Activated naive CD4-positive, alpha-beta T cell treated with anti-CD3 and anti-CD28 coated beads for 36 hours (primary cell): ENCODE measurements at regions not wholly inside any gene's neighbourhood (a gene's known extent, or its start where the extent isn't known, plus 50 kb on each side); places are given as distances from the start of the nearest gene placed in this dataset.

Experiments
- CTCF ChIA-PET: fragments of 350-600 bp; sonication (Branson Sonifier 250); formaldehyde crosslinking; loops from one replicate; lab custom pipeline; 2021; ENCODE audit warnings: antibody characterized with exemption; lab: Charles Lee
- DNase-seq: peaks from one replicate; pipeline ENCODE4 v3.0.0-alpha.2; 2020
- H3K27ac Mint-ChIP-seq: one replicate; pipeline ENCODE4 v1.8.0; 2021; ENCODE audit warnings: mild to moderate bottlenecking, mixed read lengths
- H3K27me3 Mint-ChIP-seq: one replicate; pipeline ENCODE4 v1.8.0; 2021; ENCODE audit warnings: low read depth, mixed read lengths
- H3K36me3 Mint-ChIP-seq: one replicate; pipeline ENCODE4 v1.8.0; 2021; ENCODE audit warnings: low read depth, mixed read lengths
- H3K4me1 Mint-ChIP-seq: one replicate; pipeline ENCODE4 v1.8.0; 2021; ENCODE audit warnings: low read depth, mixed read lengths
- H3K4me3 Mint-ChIP-seq: one replicate; pipeline ENCODE4 v1.8.0; 2021; ENCODE audit warnings: mild to moderate bottlenecking, moderate library complexity, mixed read lengths
- H3K9me3 Mint-ChIP-seq: one replicate; pipeline ENCODE4 v1.8.0; 2021; ENCODE audit warnings: mixed read lengths
- intact Hi-C: fragments of 100-400 bp; cut with micrococcal nuclease; formaldehyde crosslinking; loops from one replicate; pipeline ENCODE4 v1.15.1; 2023

DNA sequence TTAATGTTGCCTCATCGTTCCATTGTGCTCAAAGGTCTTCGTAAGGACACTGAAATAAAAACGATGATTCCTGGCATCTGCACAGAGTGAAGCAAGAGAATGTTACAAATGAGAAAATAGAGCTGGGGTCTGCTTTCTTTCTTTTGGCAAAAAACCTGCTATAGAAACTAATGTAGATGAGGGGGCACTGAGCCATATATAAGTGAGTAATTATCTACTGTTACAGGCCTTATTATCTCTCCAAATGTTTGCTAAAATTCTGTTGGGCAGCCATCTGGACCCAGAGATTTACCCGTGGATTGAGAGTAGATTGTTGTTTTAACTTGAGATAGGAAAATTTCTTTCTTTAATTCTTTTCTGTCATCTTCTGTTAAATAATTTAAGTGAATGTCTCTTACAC is 472.5 kb upstream of the PIK3C3 start:
- H3K27me3 Mint-ChIP-seq: no peaks in the 10 kb centered on the region
- no peaks in the 10 kb centered on the region for H3K36me3 Mint-ChIP-seq
- DNase-seq: no peak
- H3K4me3 Mint-ChIP-seq: no peak overlapping the region
- no peaks in the 10 kb centered on the region for H3K4me1 Mint-ChIP-seq
- H3K9me3 Mint-ChIP-seq: peaks cover 18% of the 10 kb centered on the region
- intact Hi-C loops: no loop called here
- no peak overlapping the region for H3K27ac Mint-ChIP-seq
- CTCF ChIA-PET: interaction anchor here (0.7 to 1.8 kb wide), 2 partner anchors 12 to 126 kb away, joined by 3 read pairs; no protein-coding TSS in a partner anchor

DNA sequence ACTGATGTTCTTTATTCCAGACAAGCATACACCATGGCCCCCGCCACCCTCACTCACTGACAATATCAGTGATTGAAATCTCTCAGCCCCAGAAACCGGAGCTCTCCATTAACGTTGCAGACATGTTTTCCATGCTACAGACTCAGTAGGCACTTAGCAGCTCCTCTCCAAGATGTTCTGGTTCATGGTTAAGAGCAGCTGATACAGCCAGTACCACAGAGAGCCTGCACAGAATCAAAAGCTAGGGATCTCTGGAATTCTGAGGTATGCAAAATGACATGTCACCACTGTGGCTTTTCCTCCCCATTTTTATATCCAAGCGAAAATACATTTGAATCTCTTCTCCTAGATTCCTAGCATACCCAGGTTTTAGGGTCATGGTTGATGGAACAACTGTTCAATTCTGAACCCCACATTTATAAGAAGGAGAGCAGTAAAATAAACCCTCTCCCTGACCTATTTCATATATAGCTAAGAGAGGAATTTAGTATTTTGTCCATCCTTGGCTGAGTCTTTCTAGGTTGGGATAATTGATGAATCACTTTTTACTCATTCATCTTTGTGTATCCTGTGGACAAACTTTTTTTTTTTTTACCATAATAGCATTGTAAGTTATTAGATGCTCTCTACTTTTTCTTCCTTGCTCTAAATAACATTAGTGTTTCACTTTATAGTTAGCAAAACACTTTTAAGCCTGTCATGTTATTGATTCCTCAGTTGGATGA is 488.4 kb upstream of the PIK3C3 start:
- Mint-ChIP-seq H3K27me3 (no peaks in the 10 kb centered on the region), H3K4me1 (no peaks in the 10 kb centered on the region), H3K36me3 (no peaks in the 10 kb centered on the region), H3K27ac (no peak overlapping the region), H3K9me3 (peaks cover 8% of the 10 kb centered on the region), H3K4me3 (no peak overlapping the region)
- intact Hi-C loops: no loop called here
- CTCF ChIA-PET: interaction anchor here (0.6 kb wide), 1 partner anchor 70 kb away, joined by 5 read pairs; no protein-coding TSS in a partner anchor
- no peak for DNase-seq

DNA sequence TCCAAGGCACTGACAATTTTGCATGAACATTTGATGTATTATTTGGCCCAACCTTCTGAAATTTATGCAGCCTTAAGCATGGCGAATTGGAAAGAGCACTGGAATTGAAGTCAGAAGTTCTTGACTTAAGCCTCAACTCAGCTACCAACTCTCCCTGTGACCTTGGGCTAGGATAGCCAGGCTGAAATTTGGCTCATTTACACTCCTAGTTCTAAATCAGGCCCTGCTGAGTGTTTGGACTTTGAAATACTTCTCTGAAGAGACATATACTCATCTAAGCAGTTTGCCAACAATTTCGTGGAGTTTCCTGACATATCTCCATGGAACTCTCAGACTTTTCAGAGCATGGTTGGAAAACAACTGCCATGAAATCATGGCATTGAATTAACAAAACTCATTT is 489.6 kb upstream of the PIK3C3 start:
- Mint-ChIP-seq H3K27ac (no peak overlapping the region), H3K27me3 (no peaks in the 10 kb centered on the region)
- intact Hi-C loops: no loop called here

GRCh38 chr18:41464278-41464677 is 490.8 kb upstream of the PIK3C3 start:
- no peak for DNase-seq
- H3K36me3 Mint-ChIP-seq: no peaks in the 10 kb centered on the region
- intact Hi-C loops: no loop called here
- no peak overlapping the region for H3K4me3 Mint-ChIP-seq
- no peaks in the 10 kb centered on the region for H3K27me3 Mint-ChIP-seq
- H3K9me3 Mint-ChIP-seq: peaks cover 7% of the 10 kb centered on the region
- H3K27ac Mint-ChIP-seq: no peak overlapping the region
- H3K4me1 Mint-ChIP-seq: no peaks in the 10 kb centered on the region
- CTCF ChIA-PET: no interaction called here

More for the DNA sequence above, 489.6 kb upstream of the PIK3C3 start:
- DNase-seq: no peak
- CTCF ChIA-PET: no interaction called here
- Mint-ChIP-seq H3K36me3 (no peaks in the 10 kb centered on the region), H3K4me3 (no peak overlapping the region), H3K4me1 (no peaks in the 10 kb centered on the region), H3K9me3 (peaks cover 8% of the 10 kb centered on the region)

GRCh38 chr18:41462946-41463345 is 492.1 kb upstream of the PIK3C3 start:
- H3K27ac Mint-ChIP-seq: no peak overlapping the region
- CTCF ChIA-PET: no interaction called here
- H3K4me1 Mint-ChIP-seq: no peaks in the 10 kb centered on the region
- H3K36me3 Mint-ChIP-seq: no peaks in the 10 kb centered on the region
- no peak for DNase-seq
- intact Hi-C loops: no loop called here
- no peak overlapping the region for H3K4me3 Mint-ChIP-seq
- H3K27me3 Mint-ChIP-seq: no peaks in the 10 kb centered on the region
- peaks cover 2% of the 10 kb centered on the region for H3K9me3 Mint-ChIP-seq

DNA sequence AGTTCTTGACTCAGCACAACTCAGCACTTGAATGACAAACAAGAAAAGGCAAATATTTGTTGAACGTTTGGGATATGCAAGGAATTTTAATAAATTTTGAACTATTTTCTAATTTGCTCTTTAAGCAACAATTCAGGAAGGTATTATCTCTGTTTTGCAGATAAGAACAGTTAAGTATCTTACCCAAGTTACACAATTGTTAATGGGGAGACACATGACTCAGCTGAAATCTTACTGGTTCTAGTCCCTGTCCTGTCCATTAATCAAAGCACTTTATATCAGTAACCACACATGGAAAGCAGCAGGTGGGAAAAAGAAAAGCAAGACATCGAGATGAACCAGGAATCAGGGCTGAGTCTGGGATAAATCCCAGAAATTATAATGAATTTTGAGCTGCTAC is 493.9 kb upstream of the PIK3C3 start:
- H3K4me3 Mint-ChIP-seq: no peak overlapping the region
- CTCF ChIA-PET: no interaction called here
- DNase-seq: no peak
- H3K36me3 Mint-ChIP-seq: no peaks in the 10 kb centered on the region
- no peak overlapping the region for H3K27ac Mint-ChIP-seq
- H3K4me1 Mint-ChIP-seq: no peaks in the 10 kb centered on the region
- H3K9me3 Mint-ChIP-seq: peaks cover 2% of the 10 kb centered on the region
- intact Hi-C loops: no loop called here
- no peaks in the 10 kb centered on the region for H3K27me3 Mint-ChIP-seq

- CTCF ChIA-PET: no interaction called here
- intact Hi-C loops: no loop called here
- no peaks in the 10 kb centered on the region for H3K4me1 Mint-ChIP-seq
- DNase-seq: no peak
- H3K36me3 Mint-ChIP-seq: no peaks in the 10 kb centered on the region
- H3K27ac Mint-ChIP-seq: no peak overlapping the region
- no peaks in the 10 kb centered on the region for H3K27me3 Mint-ChIP-seq
- no peaks in the 10 kb centered on the region for H3K9me3 Mint-ChIP-seq
- H3K4me3 Mint-ChIP-seq: no peak overlapping the region
Observed at GRCh38 chr18:41459656-41460055, 495.4 kb upstream of the PIK3C3 start.

DNA sequence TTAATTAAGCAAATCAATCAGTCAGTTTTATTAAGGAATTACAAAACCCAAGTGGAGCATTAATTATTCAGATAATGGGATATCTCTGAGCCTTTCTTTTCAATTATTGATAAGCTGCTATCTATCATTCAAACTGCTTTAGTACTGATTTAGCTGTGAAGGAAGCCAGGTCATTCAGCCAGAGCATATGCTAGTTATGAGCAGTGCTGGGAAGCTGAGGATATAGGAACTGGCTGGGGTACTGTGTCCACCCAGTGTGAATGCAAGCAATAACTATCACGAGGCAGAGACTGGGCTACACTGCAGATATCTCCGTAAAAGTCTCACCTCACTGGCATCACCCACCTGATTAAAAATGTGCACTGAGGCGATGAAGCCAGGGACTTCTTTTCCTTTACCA is 496.7 kb upstream of the PIK3C3 start:
- H3K36me3 Mint-ChIP-seq: no peaks in the 10 kb centered on the region
- H3K9me3 Mint-ChIP-seq: no peaks in the 10 kb centered on the region
- no peaks in the 10 kb centered on the region for H3K4me1 Mint-ChIP-seq
- H3K27me3 Mint-ChIP-seq: no peaks in the 10 kb centered on the region
- DNase-seq: no peak
- CTCF ChIA-PET: no interaction called here
- H3K4me3 Mint-ChIP-seq: no peak overlapping the region
- no peak overlapping the region for H3K27ac Mint-ChIP-seq
- intact Hi-C loops: no loop called here

- Mint-ChIP-seq H3K36me3 (no peaks in the 10 kb centered on the region), H3K27ac (no peak overlapping the region), H3K4me3 (no peak overlapping the region), H3K9me3 (no peaks in the 10 kb centered on the region), H3K27me3 (no peaks in the 10 kb centered on the region), H3K4me1 (no peaks in the 10 kb centered on the region)
- intact Hi-C loops: no loop called here
- no peak for DNase-seq
- CTCF ChIA-PET: interaction anchor here (0.7 kb wide), 1 partner anchor 274 kb away, joined by 4 read pairs; no protein-coding TSS in a partner anchor
Observed at GRCh38 chr18:41457765-41458326, 497.2 kb upstream of the PIK3C3 start.

GRCh38 chr18:41456831-41457230 is 498.2 kb upstream of the PIK3C3 start:
- intact Hi-C loops: no loop called here
- H3K4me1 Mint-ChIP-seq: no peaks in the 10 kb centered on the region
- no peaks in the 10 kb centered on the region for H3K9me3 Mint-ChIP-seq
- no peak for DNase-seq
- H3K4me3 Mint-ChIP-seq: no peak overlapping the region
- H3K27me3 Mint-ChIP-seq: no peaks in the 10 kb centered on the region
- CTCF ChIA-PET: no interaction called here
- H3K36me3 Mint-ChIP-seq: no peaks in the 10 kb centered on the region
- no peak overlapping the region for H3K27ac Mint-ChIP-seq

DNA sequence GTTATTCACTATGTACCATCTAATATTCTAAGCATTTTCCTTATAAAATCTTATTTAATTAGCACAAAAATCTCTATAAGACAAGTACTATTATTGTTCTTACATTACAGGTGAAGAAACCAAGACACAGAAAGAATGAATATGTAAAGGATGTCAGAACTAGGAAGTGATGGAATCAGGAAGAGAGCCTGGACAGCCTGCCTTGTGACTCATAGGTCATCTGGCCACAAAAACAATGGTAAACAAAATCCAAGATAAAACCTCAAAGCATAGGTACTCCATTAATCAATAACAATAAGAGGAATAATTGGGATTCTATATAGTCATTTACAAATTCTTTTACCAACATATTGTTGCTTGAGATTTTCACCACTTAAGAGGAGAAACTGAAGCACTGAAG is 505.4 kb upstream of the PIK3C3 start:
- Mint-ChIP-seq H3K36me3 (no peaks in the 10 kb centered on the region), H3K9me3 (peaks cover 10% of the 10 kb centered on the region), H3K4me3 (no peak overlapping the region), H3K27me3 (no peaks in the 10 kb centered on the region), H3K4me1 (no peaks in the 10 kb centered on the region), H3K27ac (no peak overlapping the region)
- CTCF ChIA-PET: no interaction called here
- intact Hi-C loops: no loop called here
- no peak for DNase-seq

DNA sequence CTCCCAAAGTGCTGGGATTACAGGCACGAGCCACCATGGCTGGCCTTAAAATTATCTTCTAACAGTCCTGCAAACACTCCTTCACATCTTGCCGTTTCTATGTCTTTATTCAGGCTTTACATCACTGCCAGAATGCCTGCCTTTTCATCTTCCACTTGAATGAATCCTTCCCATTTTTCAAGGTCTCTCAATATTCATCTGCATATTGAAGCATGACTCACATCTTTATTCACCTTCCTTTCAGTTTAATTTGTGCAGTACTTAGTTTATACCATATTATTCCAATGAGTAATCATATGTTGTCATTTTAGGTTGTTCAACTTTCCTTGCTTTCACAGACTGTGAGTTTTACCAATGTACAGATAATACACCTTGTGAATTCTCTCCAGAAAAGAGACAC is 510.1 kb upstream of the PIK3C3 start:
- H3K4me3 Mint-ChIP-seq: no peak overlapping the region
- intact Hi-C loops: no loop called here
- no peaks in the 10 kb centered on the region for H3K27me3 Mint-ChIP-seq
- no peaks in the 10 kb centered on the region for H3K4me1 Mint-ChIP-seq
- no peaks in the 10 kb centered on the region for H3K36me3 Mint-ChIP-seq
- no peak for DNase-seq
- CTCF ChIA-PET: no interaction called here
- H3K9me3 Mint-ChIP-seq: peaks cover 12% of the 10 kb centered on the region
- no peak overlapping the region for H3K27ac Mint-ChIP-seq

- no peak for DNase-seq
- CTCF ChIA-PET: no interaction called here
- Mint-ChIP-seq H3K36me3 (no peaks in the 10 kb centered on the region), H3K9me3 (peaks cover 12% of the 10 kb centered on the region), H3K4me3 (no peak overlapping the region), H3K27ac (no peak overlapping the region), H3K4me1 (no peaks in the 10 kb centered on the region), H3K27me3 (no peaks in the 10 kb centered on the region)
- intact Hi-C loops: no loop called here
Observed at GRCh38 chr18:41436772-41437171, 518.3 kb upstream of the PIK3C3 start.
